Stimulated activated CD8-positive, alpha-beta memory T cell treated with anti-CD3 and anti-CD28 coated beads, Interleukin-4, amount 100 ng/mL, for 24 hours (primary cell): ENCODE measurements at regions not wholly inside any gene's neighbourhood (a gene's known extent, or its start where the extent isn't known, plus 50 kb on each side); places are given as distances from the start of the nearest gene placed in this dataset.

ENCODE experiments used
- DNase-seq: peaks from one replicate; pipeline ENCODE4 v3.0.0-alpha.2; 2020; ENCODE audit warnings: low read depth

- no peak for DNase-seq
Observed at GRCh38 chrX:39811376-39811775, 286.4 kb downstream of the BCOR start.

GRCh38 chrX:39813631-39814277 is 284.0 kb downstream of the BCOR start:
- no peak for DNase-seq

DNA sequence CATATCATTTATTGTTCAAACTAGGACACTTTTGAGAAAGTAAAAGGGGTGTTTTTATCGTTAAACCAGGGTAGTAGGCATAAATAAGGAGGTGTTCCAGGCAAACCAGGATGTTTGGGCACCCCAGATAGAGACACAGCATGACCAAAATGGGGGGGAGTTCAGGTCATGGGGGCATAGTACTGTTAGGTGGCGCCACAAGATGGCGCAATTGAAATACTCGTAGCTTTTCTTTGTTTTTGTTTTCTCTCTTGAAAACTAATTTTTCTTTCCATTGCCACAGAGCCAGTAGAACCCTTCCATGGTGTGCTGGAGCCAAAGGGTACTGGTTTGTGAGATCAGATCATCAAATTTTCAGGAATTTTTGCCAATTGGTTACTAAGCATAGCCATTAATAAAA is 283.4 kb downstream of the BCOR start:
- no peak for DNase-seq

- no peak for DNase-seq
Observed at GRCh38 chrX:39815631-39816030, 282.1 kb downstream of the BCOR start.

DNA sequence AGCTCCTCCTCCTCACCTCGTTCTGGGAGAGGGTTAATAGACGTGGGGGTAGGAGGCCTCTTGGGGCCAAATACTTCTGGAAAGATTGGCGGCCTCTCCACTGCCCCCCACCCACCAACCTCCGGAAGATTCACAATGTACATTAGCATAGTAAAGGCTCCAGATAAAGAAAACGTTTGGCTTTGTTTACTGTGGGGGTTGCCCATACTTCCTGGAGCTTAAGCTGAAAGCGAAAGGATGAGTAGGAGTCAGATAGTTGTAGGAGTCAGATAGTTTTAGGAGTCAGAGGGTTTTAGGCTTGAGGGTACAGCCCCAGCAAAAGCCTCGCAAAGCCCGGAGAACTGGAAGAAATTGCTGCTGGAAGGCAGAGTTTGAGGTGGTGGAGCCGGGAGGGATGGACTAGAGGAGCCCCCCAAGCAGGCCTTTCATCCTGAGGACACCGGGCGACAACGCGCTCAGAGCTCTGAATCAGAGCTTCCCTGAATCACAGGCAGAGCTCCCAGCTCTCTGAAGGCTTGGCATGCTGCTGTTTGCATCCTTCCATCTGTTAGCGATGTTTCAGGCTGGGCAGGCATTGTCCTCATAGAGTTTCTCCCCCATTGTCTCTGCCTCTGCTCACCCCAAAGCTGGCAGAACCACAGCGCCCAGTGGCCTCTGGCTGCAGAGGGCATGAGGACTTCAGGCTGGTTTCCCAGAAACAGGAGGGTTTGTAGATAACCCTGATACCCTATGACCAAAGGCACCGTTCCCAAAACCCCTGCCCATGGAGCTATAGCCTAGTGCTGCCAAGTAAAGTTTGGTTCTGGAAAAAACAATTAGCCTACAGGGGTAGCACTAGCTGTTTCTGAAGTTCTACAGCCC is 280.7 kb downstream of the BCOR start:
- no peak for DNase-seq

- no peak for DNase-seq
Observed at GRCh38 chrX:39817754-39818470, 279.8 kb downstream of the BCOR start.

- no peak for DNase-seq
Observed at GRCh38 chrX:39818750-39819149, 279.0 kb downstream of the BCOR start.

DNA sequence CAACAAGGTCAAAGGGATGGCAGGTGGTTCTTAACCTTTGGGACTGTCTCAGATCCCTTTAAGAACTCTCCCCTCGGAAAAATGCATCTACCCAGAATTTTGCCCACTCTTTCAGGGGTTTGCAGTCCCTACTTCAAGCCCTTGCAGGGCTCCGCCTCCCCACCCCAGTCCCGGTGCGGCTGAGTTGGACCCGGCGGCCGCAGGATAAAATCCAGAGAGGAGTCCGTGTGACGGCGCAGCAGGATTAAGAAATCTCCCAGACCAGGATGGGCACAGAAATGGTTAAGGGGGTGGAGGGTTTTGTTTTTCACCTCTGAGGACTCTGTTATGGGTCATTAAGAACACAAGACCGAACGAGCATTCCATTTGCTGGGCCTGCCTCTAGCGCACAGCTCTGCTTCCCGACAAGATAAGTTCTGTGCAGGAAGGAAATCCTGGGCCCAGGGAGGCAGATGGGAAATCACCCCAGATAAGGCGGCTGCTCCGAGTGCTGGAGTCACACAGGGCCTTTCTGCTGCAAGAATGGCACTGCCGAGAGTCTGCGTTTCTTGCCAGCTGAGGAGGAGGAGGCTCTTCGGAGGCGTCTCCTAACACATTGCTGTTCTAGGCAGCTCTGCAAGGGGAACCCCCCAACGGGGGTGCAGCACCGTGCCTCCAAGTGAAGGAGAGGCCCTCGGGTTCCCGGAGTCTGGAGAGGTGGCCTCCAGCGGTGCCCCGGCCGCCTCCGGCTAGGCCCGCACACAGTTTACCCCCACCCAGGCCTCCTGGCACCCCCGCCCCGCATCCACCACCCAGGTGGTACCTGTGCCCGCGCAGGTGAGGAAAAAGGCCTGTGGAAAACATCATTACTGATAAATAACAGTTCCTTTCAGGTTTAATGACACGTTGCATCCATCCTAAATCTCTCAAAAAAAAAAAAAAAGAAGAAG is 277.6 kb downstream of the BCOR start:
- DNase-seq, result no peak

DNA sequence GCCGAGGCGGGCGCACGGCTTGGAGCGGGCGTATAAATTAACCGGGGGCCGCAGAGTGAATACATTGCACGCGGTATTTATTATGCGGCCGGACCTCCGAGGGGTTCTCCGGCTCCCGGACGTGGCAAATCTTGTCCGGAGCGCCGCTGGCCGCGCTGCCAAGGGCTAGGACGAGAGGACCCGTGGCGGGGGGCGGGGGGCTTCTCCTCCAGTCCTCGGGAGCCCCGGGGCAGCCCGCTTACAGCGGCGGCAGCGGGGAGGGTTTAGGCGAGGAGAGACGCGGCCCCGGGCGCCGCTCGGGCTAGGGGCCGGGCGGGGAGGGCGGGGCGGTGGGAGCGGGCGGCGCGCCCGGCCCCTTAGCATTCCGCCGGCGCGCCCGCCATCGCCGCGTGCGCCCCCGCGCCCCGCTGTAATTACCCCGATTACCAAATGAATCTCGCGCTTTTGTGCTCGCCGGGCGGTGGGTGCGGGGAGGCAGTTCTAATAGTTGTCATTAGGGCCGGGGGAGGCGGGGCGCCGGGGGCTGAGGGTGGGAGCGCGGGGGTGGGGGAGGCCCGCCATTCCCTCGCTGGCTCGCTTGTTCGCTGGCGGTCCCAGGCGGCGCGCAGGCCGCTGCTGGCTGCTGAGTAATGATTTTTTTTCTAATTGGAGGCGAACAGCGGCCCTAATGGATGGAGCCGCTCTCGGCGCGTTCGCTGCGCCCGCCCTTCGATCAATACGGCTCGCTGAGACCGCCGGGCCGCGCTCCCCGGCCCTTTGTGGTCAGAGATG is 276.6 kb downstream of the BCOR start:
- DNase-seq, result no peak

DNA sequence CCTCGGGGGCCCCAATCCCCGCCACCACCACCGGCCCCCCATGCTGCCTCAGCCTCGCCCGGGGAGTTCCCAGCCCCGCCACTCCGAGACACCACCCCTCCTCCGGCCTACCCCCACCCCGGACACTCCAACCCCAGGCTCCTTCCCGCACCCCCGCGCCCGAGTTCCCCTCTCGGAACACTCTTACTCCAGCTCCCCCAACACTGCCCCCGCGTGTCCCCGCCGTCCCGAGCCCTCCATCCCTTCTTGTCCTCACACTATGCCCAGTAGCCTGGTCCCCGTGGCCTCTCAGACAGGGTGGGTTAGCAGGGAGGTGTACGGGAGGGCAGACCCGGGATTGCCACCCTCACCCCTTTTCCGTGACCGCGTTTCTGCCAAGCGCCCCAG is 276.1 kb downstream of the BCOR start:
- DNase-seq, result no peak

DNA sequence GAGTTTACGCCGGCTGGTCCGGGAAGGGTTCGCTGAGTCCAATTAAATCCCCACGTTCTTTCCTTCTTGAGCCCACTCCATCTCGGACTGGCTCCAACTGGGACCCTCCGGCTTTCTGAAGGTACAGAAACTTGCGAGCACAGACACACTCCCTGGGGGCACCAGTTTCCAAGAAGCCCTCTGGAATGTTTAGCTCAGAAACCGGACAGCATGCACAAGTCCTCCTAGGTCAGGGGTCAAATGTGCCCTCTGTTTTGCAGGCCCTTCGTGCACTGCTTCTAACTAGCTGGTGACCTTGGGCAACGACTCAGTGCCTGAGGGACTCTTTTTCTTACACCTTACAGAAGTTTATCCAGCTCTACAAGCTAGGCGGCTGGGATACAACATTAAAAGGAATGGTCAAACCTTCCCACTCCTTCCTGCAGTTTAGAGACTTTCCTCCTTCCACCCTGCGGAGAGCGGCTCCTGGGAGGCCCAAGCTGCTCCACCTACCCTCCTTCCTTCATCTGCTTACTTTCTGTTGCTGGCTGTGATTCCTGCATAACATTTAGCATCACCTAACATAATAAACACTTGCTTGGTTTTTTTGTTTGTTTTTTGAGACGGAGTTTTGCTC is 275.5 kb downstream of the BCOR start:
- no peak for DNase-seq

DNA sequence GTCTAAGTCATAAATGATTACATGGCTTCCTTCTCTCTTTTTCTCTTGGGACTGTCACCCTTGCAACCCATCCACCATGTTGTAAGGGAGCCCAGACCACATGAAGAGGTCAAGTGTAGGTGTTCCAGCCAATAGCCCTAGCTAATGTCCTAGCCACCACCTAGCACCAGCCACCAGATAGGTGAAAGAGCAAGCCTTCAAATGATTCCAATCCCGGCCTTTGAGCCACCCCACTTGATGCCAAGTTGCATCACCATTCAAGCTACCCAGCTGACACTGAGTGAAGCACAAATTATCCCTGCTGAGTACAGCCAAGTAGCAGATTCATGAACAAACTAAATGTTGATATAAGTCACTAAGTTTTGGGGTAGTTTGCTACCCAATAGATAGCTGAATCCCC is 274.3 kb downstream of the BCOR start:
- DNase-seq, result no peak

DNA sequence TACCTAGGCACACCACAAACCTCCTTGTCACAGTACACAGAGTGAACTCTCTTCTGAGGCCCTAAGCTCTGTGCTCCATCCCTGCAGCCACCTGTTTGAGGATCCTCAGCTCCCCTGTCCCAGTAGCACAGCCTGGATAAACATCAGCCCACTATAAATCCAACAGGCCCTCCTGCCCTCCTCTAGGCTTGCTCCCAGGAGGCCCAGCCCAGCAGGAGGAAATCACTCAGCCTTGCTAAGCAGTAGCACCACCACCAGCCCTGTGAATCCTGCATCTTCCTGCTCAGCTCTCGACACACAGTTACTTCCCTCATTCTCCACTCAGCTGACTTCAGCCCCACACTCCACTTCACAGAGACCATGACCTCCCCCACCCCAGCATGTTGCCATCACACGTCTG is 273.9 kb downstream of the BCOR start:
- DNase-seq, result no peak

- DNase-seq, result no peak
Observed at GRCh38 chrX:39826813-39827543, 270.8 kb downstream of the BCOR start.

DNA sequence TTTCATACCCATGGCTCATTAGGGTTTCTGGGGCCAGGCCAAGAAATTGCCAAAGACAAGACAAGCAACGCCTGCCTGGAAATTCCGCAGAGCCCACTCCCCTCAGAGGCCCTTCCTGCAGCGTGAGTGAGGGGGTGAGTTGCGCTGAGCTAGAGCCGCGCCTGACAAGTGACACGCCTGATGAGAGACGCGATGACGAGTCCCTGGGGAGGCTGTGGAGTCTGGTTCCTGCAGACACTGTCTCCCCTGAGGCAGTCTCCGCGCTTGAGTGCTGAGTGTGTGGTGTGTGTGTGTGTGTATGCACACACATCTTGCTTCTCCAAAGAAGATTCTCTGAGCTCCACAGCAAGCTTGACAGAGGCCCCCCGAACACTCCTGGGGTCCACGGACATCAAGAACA is 269.8 kb downstream of the BCOR start:
- no peak for DNase-seq

- DNase-seq, result no peak
Observed at GRCh38 chrX:39828971-39829370, 268.8 kb downstream of the BCOR start.

- no peak for DNase-seq
Observed at GRCh38 chrX:39829965-39830364, 267.8 kb downstream of the BCOR start.

GRCh38 chrX:39830414-39830813 is 267.3 kb downstream of the BCOR start:
- no peak for DNase-seq

DNA sequence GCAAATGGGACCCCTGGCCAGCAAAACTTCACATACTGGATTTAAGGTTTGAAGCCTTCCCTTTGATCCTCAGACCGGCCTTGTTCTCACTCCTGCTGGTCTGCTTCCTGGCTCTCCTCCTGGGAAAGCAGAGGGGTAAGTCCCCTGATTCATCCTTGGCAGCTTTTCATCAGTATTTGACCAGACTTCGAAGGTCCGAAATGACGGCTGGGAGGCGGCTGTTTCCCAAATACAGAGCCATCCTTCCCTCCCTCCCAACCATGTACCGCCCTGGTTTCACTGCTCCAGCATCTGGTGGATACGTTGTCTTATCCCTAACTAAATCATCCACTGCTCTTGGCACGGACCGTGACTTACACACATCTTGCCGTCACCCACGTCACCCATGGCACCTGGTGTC is 265.5 kb downstream of the BCOR start:
- DNase-seq, result no peak

GRCh38 chrX:39834600-39834999 is 263.2 kb downstream of the BCOR start:
- no peak for DNase-seq
